Loucy (cell line): ENCODE measurements at regions not wholly inside any gene's neighbourhood (a gene's known extent, or its start where the extent isn't known, plus 50 kb on each side); places are given as distances from the start of the nearest gene placed in this dataset.

ENCODE experiments used
- CTCF ChIP-seq: fragments of 200-600 bp; sonication (generic); conservative IDR thresholded peaks from 2 replicates; pipeline ENCODE4 v1.5.1; 2014; ENCODE audit warnings: mild to moderate bottlenecking, antibody characterized with exemption, low read length
- EZH2phosphoT487 ChIP-seq: fragments of 200-600 bp; IDR thresholded peaks from 2 replicates; pipeline ENCODE4 v1.6.1; 2018; ENCODE audit warnings: antibody characterized with exemption, mild to moderate bottlenecking, moderate library complexity, borderline replicate concordance

GRCh38 chr5:89028595-89029285 is 145.8 kb upstream of the MEF2C start:
- TF ChIP-seq CTCF, result no peak
- TF ChIP-seq EZH2phosphoT487, result no peak
